Effector memory CD8-positive, alpha-beta T cell (primary cell): ENCODE measurements at regions not wholly inside any gene's neighbourhood (a gene's known extent, or its start where the extent isn't known, plus 50 kb on each side); places are given as distances from the start of the nearest gene placed in this dataset.

Source experiments
- ATAC-seq: fragments of 150-1000 bp; cut with Tn5 transposase; replicated peaks from 2 replicates; pipeline ENCODE4 v1.10.0; 2021; ENCODE audit warnings: mild to moderate bottlenecking, moderate library complexity
- DNase-seq, 3 experiments: peaks; one replicate each; pipeline ENCODE4 v3.0.0; 2021
- H3K27ac Mint-ChIP-seq, 2 donors: one replicate each; pipeline ENCODE4 v1.8.0; 2022; ENCODE audit warnings: mild to moderate bottlenecking in 2 of 2, mixed read lengths in 2 of 2, moderate library complexity in 2 of 2
- H3K27me3 Mint-ChIP-seq, 2 donors: one replicate each; pipeline ENCODE4 v1.8.0; 2022; ENCODE audit warnings: mixed read lengths in 2 of 2
- H3K36me3 Mint-ChIP-seq: one replicate; pipeline ENCODE4 v1.8.0; 2022; ENCODE audit warnings: mild to moderate bottlenecking, moderate library complexity, mixed read lengths; ENCODE audit not compliant: insufficient read depth
- H3K4me1 Mint-ChIP-seq, 2 donors: one replicate each; pipeline ENCODE4 v1.8.0; 2022; ENCODE audit warnings: low read depth in 2 of 2, mixed read lengths in 2 of 2
- H3K4me3 Mint-ChIP-seq, 2 donors: one replicate each; pipeline ENCODE4 v1.8.0; 2022; ENCODE audit warnings: mild to moderate bottlenecking in 2 of 2, mixed read lengths in 2 of 2, moderate library complexity in 2 of 2
- H3K9me3 Mint-ChIP-seq, 2 donors: one replicate each; pipeline ENCODE4 v1.8.0; 2022; ENCODE audit warnings: mixed read lengths in 2 of 2

- no peaks in the 10 kb centered on the region for H3K36me3 Mint-ChIP-seq
- no peaks in the 10 kb centered on the region for H3K27me3 Mint-ChIP-seq
- H3K9me3 Mint-ChIP-seq = no peaks in the 10 kb centered on the region
- ATAC-seq (no peak), DNase-seq (no peak)
- H3K4me3 Mint-ChIP-seq = no peak overlapping the region
- H3K4me1 Mint-ChIP-seq = no peaks in the 10 kb centered on the region
- no peak overlapping the region for H3K27ac Mint-ChIP-seq
Measured at GRCh38 chr6:145194389-145194788, 540.9 kb downstream of the EPM2A start.

DNA sequence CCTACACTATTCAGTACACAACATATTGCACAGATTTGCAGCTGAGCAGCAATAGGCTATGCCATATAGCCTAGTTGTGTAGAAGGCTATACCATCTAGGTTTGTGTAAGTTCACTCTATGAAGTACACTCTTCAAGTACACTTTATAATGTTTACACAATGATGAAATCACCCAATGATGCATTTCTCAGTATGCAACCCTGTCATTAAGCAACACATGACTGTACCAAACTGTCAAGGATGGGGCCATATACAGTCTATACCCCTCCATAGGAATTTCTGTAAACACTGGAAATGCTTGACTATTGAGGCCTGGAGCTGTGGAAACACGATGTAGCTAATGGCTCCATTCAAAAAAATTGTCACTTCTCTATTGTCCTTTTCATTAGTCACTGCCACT lies 535.4 kb downstream of the EPM2A start:
- H3K4me1 Mint-ChIP-seq = no peaks in the 10 kb centered on the region
- no peak for DNase-seq
- no peaks in the 10 kb centered on the region for H3K9me3 Mint-ChIP-seq
- H3K36me3 Mint-ChIP-seq = no peaks in the 10 kb centered on the region
- no peak overlapping the region for H3K27ac Mint-ChIP-seq
- H3K27me3 Mint-ChIP-seq = peaks cover 12 to 23% of the 10 kb centered on the region in 2 donors
- no peak for ATAC-seq
- H3K4me3 Mint-ChIP-seq = no peak overlapping the region

DNA sequence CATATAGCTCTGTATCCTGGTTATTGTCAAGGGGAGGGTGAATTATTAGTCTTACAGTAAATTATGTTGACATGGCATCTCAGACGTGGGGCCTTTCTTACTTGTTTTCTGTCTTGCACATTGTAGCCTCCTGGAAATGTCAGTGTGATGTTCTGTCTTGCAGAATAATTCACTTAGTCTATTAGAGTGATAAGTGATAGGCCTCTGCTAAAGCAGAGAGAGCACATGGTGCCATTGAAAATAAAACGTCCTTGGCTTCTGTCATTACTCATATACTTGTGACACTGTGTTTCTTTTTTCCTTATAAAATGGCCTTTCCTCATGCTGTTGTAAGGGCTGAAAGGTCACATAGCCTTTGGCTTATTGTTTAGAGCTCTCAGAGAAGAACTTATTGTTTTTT lies 531.0 kb downstream of the EPM2A start:
- no peaks in the 10 kb centered on the region for H3K36me3 Mint-ChIP-seq
- no peak overlapping the region for H3K27ac Mint-ChIP-seq
- ATAC-seq = no peak
- H3K9me3 Mint-ChIP-seq = no peaks in the 10 kb centered on the region
- no peak overlapping the region for H3K4me3 Mint-ChIP-seq
- no peak for DNase-seq
- peaks cover 25 to 50% of the 10 kb centered on the region in 2 donors for H3K27me3 Mint-ChIP-seq
- no peaks in the 10 kb centered on the region for H3K4me1 Mint-ChIP-seq

- H3K27me3 Mint-ChIP-seq = peaks cover 24 to 43% of the 10 kb centered on the region in 2 donors
- no peak overlapping the region for H3K4me3 Mint-ChIP-seq
- H3K9me3 Mint-ChIP-seq = no peaks in the 10 kb centered on the region
- ATAC-seq (no peak), DNase-seq (no peak)
- H3K4me1 Mint-ChIP-seq = no peaks in the 10 kb centered on the region
- no peaks in the 10 kb centered on the region for H3K36me3 Mint-ChIP-seq
- H3K27ac Mint-ChIP-seq = no peak overlapping the region
Measured at GRCh38 chr6:145206247-145206907, 528.9 kb downstream of the EPM2A start.

DNA sequence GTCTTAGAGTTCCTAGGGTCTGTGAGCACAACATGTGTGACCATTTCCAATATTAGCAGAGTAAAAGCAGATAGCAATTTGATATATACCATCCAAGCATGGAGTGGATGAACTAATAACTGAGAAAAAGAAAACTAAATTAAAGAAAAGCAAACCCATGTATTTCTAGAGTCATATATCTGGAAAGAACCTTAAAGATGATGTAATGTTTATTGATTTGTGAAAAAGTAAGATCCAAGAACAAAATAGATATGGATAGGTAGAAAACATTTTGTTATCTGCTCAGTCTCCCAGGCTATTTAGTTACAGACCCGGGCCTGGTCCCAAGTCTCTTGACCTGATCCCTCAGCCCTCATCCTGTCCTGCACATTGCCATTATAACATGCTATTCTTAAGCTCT lies 526.8 kb downstream of the EPM2A start:
- H3K27ac Mint-ChIP-seq = no peak overlapping the region
- ATAC-seq = no peak
- H3K9me3 Mint-ChIP-seq = no peaks in the 10 kb centered on the region
- DNase-seq = no peak
- no peaks in the 10 kb centered on the region for H3K36me3 Mint-ChIP-seq
- H3K4me3 Mint-ChIP-seq = no peak overlapping the region
- peaks cover 13 to 28% of the 10 kb centered on the region in 2 donors for H3K27me3 Mint-ChIP-seq
- H3K4me1 Mint-ChIP-seq = peaks cover 0 to under 1% of the 10 kb centered on the region in 2 donors

- peaks cover 13 to 28% of the 10 kb centered on the region in 2 donors for H3K27me3 Mint-ChIP-seq
Measured at GRCh38 chr6:145209272-145209671, 526.0 kb downstream of the EPM2A start.

DNA sequence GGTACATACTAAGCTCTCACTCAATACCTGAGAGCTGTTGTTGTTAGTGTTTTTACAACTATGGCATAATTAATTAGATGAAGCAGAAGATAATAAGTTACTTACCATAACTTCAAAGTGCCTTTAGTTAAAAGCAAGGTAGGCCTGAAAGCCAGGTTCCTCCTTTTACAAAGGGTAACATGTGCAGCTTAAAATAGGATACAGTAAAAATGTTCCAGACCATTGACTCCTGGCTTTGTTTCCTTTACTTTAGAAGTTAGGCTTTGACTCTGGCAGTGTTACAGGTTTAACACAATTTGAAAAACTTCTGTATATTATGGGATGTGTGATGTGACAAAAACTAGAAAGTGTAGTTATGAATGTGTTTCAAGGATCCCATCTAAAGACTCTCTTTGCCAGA lies 522.5 kb downstream of the EPM2A start:
- Mint-ChIP-seq H3K36me3 (no peaks in the 10 kb centered on the region), H3K4me1 (peaks cover 0 to 2% of the 10 kb centered on the region in 2 donors), H3K4me3 (no peak overlapping the region), H3K9me3 (no peaks in the 10 kb centered on the region), H3K27me3 (peaks cover 0 to 2% of the 10 kb centered on the region in 2 donors), H3K27ac (no peak overlapping the region)
- DNase-seq (no peak), ATAC-seq (no peak)

More at GRCh38 chr6:145209272-145209671, 526.0 kb downstream of the EPM2A start:
- H3K9me3 Mint-ChIP-seq = no peaks in the 10 kb centered on the region
- no peak overlapping the region for H3K27ac Mint-ChIP-seq
- DNase-seq = no peak
- no peak overlapping the region for H3K4me3 Mint-ChIP-seq
- ATAC-seq = no peak
- peaks cover 0 to 2% of the 10 kb centered on the region in 2 donors for H3K4me1 Mint-ChIP-seq
- H3K36me3 Mint-ChIP-seq = no peaks in the 10 kb centered on the region

DNA sequence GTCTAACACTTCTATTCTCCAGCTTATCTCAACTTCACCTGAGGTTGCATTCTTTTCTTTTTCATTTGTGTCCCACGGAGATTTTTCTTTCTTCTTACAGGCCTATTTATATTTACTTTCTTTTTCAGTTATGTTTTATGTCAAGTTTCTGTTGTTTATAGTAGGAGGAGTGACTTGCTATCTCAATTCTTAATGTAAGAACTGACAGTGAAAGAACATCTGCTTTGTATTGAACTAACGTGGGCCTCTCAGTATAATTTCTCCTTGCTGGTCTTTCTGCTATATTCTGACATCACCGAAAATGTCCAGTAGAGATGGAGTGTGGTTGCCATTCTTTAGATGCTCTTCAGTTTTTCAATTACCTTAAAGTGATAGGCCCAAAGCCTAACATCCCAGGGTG lies 521.7 kb downstream of the EPM2A start:
- Mint-ChIP-seq H3K27me3 (no peaks in the 10 kb centered on the region), H3K4me3 (no peak overlapping the region), H3K9me3 (no peaks in the 10 kb centered on the region), H3K4me1 (peaks cover 0 to 2% of the 10 kb centered on the region in 2 donors), H3K36me3 (no peaks in the 10 kb centered on the region), H3K27ac (no peak overlapping the region)
- no peak for DNase-seq
- ATAC-seq = no peak

DNA sequence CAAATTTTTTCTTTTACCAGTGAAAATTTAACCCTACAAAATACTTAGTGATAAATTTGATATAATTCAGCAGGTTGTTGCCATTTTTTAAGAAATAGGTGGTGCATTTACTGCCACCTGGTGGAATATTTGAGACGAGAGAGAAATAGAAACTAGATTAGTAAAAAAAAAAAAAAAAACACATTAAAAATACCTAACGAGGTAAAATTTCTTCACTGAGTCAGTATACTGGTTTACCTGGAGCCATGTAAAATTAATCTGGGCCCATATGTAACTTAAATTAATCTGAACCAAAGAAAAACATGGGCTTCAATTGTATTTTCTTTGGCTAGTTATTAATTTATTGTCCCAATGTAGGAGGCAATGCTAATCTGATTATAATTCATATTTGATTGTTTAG lies 520.8 kb downstream of the EPM2A start:
- Mint-ChIP-seq H3K36me3 (no peaks in the 10 kb centered on the region), H3K9me3 (no peaks in the 10 kb centered on the region), H3K27ac (peak overlapping the region in 1 of 2 donors; percentile 63), H3K4me1 (peaks cover 0 to 2% of the 10 kb centered on the region in 2 donors), H3K4me3 (no peak overlapping the region), H3K27me3 (no peaks in the 10 kb centered on the region)
- no peak for ATAC-seq
- DNase-seq = no peak

GRCh38 chr6:145224450-145224849 lies 510.9 kb downstream of the EPM2A start:
- no peaks in the 10 kb centered on the region for H3K4me1 Mint-ChIP-seq

GRCh38 chr6:145225500-145225899 lies 509.8 kb downstream of the EPM2A start:
- no peaks in the 10 kb centered on the region for H3K9me3 Mint-ChIP-seq
- no peaks in the 10 kb centered on the region for H3K36me3 Mint-ChIP-seq
- peaks cover 7 to 19% of the 10 kb centered on the region in 2 donors for H3K27me3 Mint-ChIP-seq
- H3K4me1 Mint-ChIP-seq = no peaks in the 10 kb centered on the region
- ATAC-seq = no peak
- H3K4me3 Mint-ChIP-seq = no peak overlapping the region
- no peak for DNase-seq
- H3K27ac Mint-ChIP-seq = no peak overlapping the region

More at GRCh38 chr6:145224450-145224849, 510.9 kb downstream of the EPM2A start:
- Mint-ChIP-seq H3K4me3 (no peak overlapping the region), H3K27me3 (peaks cover 7 to 19% of the 10 kb centered on the region in 2 donors), H3K9me3 (no peaks in the 10 kb centered on the region), H3K36me3 (no peaks in the 10 kb centered on the region), H3K27ac (no peak overlapping the region)
- ATAC-seq = no peak
- no peak for DNase-seq

GRCh38 chr6:145227593-145227992 lies 507.7 kb downstream of the EPM2A start:
- no peak for DNase-seq
- ATAC-seq = no peak
- no peaks in the 10 kb centered on the region for H3K4me1 Mint-ChIP-seq
- no peaks in the 10 kb centered on the region for H3K9me3 Mint-ChIP-seq
- peaks cover 0 to 10% of the 10 kb centered on the region in 2 donors for H3K27me3 Mint-ChIP-seq
- no peak overlapping the region for H3K4me3 Mint-ChIP-seq
- peaks cover 3% of the 10 kb centered on the region for H3K36me3 Mint-ChIP-seq
- H3K27ac Mint-ChIP-seq = no peak overlapping the region

DNA sequence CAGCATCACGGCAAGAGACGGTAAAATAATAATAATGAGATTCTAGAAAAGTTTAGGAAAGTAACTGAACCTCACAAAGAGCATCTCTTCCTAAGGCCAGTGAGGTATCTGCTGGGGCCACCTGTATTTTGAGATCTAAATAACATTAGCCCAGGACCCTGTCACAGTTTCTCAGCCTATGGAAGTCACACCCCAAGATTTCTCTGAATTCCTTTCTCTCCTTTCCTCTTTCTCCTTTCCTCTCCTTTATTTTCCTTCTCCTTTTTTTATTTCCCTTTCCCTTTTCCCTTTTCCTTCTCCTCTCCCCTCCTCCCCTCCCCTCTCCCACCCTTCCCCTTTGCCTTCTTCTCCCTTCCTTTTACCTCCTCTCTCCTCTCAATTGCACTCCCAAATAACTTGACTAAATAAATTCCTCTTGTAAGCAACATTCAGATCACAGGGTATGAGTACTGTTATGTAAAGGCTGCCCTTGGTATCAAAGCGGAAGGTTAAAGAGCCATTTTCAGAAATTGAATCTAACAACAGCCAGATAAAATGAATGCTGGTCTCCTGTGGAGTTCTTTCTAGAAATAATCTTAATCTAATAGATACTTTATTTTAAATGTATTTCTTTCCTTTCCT lies 506.2 kb downstream of the EPM2A start:
- H3K36me3 Mint-ChIP-seq = peaks cover 3% of the 10 kb centered on the region
- H3K27ac Mint-ChIP-seq = no peak overlapping the region
- no peak for ATAC-seq
- H3K9me3 Mint-ChIP-seq = no peaks in the 10 kb centered on the region
- H3K27me3 Mint-ChIP-seq = peaks cover 4 to 24% of the 10 kb centered on the region in 2 donors
- no peaks in the 10 kb centered on the region for H3K4me1 Mint-ChIP-seq
- H3K4me3 Mint-ChIP-seq = no peak overlapping the region
- no peak for DNase-seq

DNA sequence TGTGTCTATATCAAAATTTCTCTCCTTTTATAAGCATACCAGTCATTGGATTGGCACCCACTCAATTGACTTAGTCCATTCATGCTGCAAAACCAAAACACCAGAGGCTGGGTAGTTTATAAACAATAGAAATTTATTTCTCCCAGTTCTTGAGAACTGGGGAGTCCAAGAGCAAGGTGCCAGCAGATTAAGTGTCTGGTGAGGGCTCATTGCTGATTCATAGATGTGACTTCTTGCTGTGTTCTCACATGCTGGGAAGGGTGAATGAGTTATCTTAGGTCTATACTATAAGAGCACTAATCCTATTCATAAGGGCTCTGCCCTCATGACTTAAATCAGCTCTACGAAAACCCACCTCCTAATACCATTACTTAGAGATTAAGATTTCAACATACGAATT lies 501.4 kb downstream of the EPM2A start:
- DNase-seq = no peak
- Mint-ChIP-seq H3K27me3 (peaks cover 25 to 39% of the 10 kb centered on the region in 2 donors), H3K4me1 (no peaks in the 10 kb centered on the region), H3K36me3 (peaks cover 3% of the 10 kb centered on the region), H3K4me3 (no peak overlapping the region), H3K27ac (no peak overlapping the region), H3K9me3 (no peaks in the 10 kb centered on the region)
- no peak for ATAC-seq
